VCaP (cell line): ENCODE measurements at regions not wholly inside any gene's neighbourhood (a gene's known extent, or its start where the extent isn't known, plus 50 kb on each side); places are given as distances from the start of the nearest gene placed in this dataset.
"Not testable (repeated sequence)": the region's sequence is repeated elsewhere in the genome, so short reads cannot be mapped to it uniquely, and the experiment has no call there.

Experiments used
- H3K27ac ChIP-seq: fragments of 450-650 bp; 2 replicates; pipeline ENCODE4 v1.5.1; 2017
- CTCF ChIP-seq: fragments of 450-650 bp; conservative IDR thresholded peaks from 2 replicates; pipeline ENCODE4 v1.5.1; 2017; ENCODE audit warnings: mild to moderate bottlenecking, moderate library complexity

- no peak overlapping the region for H3K27ac ChIP-seq
These were observed 74.7 kb upstream of the AMN1 start for GRCh38 chr12:31803306-31804184.

GRCh38 chr12:31801872-31802271 is 73.1 kb upstream of the AMN1 start:
- H3K27ac ChIP-seq, result no peak overlapping the region
- TF ChIP-seq CTCF, result no peak

More at GRCh38 chr12:31803306-31804184, 74.7 kb upstream of the AMN1 start:
- no peak for TF ChIP-seq CTCF

GRCh38 chr12:31797230-31797872 is 68.5 kb upstream of the AMN1 start:
- TF ChIP-seq CTCF, result no peak
- no peak overlapping the region for H3K27ac ChIP-seq

- no peak for TF ChIP-seq CTCF
- H3K27ac ChIP-seq, result no peak overlapping the region
These were observed 67.6 kb upstream of the AMN1 start for GRCh38 chr12:31796270-31796951.

- no peak for TF ChIP-seq CTCF
- no peak overlapping the region for H3K27ac ChIP-seq
These were observed 65.9 kb upstream of the AMN1 start for GRCh38 chr12:31794745-31795144.

GRCh38 chr12:31791265-31791664 is 62.4 kb upstream of the AMN1 start:
- not testable (repeated sequence) for H3K27ac ChIP-seq

GRCh38 chr12:31790759-31791158 is 61.9 kb upstream of the AMN1 start:
- H3K27ac ChIP-seq, result no peak overlapping the region
- no peak for TF ChIP-seq CTCF
